ENCODE measurements at regions not wholly inside any gene's neighbourhood (a gene's known extent, or its start where the extent isn't known, plus 50 kb on each side); places are given as distances from the start of the nearest gene placed in this dataset.

- ATAC-seq: no peak
Measured at GRCh38 chr2:19807866-19808265, 93.9 kb downstream of the TTC32 start.

DNA sequence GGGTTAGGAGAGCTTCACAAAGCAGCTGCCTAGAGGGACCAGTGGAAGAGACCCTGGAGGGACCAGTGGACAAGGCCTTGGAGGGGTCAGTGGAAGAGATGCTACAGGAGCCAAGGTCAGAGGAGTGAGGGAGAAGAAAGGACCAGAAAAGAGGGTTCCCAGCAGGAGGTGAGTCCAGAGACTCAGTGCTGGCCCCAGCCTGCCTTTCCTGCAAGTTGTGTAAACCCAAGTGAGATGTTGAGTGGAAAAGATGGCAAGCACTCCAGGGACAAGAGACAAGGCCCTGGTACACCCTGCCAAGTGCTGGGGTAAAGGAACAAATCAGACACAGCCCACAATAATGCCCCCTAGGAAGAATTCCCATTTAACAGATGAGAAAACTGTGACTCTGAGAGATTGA lies 94.4 kb downstream of the TTC32 start:
- ATAC-seq: no peak

GRCh38 chr2:19806591-19806990 lies 95.2 kb downstream of the TTC32 start:
- ATAC-seq: no peak

- no peak for ATAC-seq
Measured at GRCh38 chr2:19806131-19806530, 95.7 kb downstream of the TTC32 start.

- ATAC-seq: no peak
Measured at GRCh38 chr2:19805266-19805665, 96.5 kb downstream of the TTC32 start.

DNA sequence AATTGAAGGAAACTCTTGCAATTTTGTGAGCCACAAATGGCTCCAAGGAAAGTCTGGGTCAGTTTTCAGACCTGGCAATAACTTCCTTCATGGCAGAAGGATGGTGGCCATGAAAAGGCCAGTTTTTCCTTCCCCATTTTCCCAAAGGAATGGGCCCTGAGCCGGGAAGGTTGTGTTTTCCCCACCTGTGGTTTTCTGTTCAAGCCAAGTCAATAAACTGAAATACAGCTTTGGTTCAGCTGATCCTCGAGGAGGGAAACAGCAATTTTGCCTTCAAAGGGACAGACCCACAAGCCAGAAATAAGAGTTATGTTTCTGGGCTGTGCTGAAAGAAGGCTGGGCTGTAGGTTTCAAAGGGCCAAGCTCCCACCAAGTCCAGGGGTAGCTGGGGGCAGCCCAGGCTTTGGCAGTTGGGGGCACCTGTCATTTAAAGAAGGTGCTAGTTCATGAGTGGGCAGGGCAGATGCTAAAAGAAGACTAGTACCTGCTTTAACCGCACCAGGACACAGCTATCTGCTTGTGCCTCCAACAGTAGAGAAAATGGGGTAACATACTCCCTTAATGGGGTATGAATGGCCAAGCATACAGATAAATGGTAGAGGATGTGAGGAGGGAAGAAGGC lies 97.0 kb downstream of the TTC32 start:
- no peak for ATAC-seq

- ATAC-seq: no peak
Measured at GRCh38 chr2:19802086-19802841, 99.5 kb downstream of the TTC32 start.

GRCh38 chr2:19801367-19802080 lies 100.3 kb downstream of the TTC32 start:
- peak; percentile 68 for ATAC-seq

- ATAC-seq: no peak
Measured at GRCh38 chr2:19800796-19801195, 101.0 kb downstream of the TTC32 start.

DNA sequence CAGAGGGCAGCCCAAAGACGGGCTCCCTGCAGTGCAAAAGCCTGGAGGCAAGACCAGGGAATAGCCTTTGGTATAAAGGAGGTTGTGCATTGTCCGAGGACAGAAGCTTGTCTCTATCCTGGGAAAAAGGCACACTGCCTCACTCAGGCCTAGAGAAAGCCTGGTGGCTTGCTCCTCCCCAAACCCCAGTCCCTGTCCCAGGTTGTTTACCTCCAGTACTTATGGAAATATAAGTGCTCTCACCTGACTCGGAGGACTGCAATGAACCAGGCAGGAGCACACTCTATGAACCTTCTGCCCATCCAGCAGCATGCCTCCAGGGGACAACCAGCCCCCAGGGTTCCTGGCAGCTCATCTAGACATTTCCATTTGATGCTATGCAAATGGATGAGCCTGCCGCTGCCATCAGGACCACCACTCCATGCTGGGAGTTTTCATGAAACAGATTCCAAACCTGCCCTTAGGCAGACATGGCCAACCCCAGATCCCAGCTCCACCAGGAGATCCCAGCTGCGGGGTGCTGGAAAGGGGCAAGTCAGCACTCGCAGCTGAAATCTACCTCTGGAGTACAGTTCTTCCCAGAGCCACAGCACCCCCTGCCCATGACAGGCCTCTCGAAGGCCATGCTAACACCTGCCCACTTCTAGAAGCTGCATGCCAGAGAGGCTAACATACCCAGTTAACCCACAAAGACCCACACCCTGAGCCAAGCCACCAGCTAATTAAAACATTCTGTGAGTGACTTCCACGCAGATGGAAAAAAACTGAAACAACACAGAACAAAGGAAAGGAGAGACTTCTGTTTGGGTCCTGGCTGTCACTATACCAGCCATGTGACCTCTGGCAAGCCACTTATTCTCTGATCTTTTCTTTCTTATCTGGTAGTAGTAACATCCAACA lies 101.7 kb downstream of the TTC32 start:
- ATAC-seq: no peak

DNA sequence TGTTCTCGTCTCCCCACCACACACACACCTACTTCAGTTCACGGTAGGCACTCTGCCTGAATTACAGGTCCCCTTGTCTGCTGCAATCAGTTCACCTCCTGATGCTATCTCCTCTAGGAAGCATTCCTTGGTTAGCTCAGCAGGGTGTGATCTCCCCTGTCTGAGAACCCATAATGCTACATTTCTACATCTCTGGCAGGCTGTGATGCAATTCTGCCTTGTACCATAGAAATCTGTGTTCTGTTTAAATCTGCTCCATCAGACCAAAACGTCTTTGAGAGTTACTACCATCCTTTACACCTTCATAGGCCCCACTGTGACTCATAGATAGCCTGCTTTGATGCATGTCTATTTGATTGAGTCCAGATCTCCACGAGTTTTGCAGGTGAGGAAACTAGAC lies 103.9 kb downstream of the TTC32 start:
- no peak for ATAC-seq

GRCh38 chr2:19797243-19797810 lies 104.5 kb downstream of the TTC32 start:
- no peak for ATAC-seq

- ATAC-seq: peak; percentile 71
Measured at GRCh38 chr2:19796035-19796695, 105.6 kb downstream of the TTC32 start.

GRCh38 chr2:19793132-19793750 lies 108.5 kb downstream of the TTC32 start:
- ATAC-seq: no peak

DNA sequence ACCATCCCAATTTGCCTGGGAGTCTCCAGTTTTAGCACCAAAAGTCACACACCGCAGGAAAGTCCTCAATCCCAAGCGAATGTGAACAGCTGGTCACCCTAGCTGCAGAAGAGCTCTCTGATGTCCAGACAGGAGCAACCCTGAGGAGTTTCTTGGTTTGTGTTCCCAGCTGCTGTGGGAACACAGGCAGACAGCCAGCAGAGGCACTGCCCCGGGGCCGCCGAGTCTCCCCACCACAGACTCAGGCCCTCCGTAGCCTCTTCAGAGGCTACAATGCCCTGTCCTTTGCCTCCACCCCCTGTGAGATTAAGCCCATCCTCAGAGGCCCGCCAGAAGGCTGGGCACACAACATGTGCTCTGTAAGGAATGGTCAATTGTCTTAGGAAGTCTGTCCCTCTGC lies 111.5 kb downstream of the TTC32 start:
- ATAC-seq: no peak

DNA sequence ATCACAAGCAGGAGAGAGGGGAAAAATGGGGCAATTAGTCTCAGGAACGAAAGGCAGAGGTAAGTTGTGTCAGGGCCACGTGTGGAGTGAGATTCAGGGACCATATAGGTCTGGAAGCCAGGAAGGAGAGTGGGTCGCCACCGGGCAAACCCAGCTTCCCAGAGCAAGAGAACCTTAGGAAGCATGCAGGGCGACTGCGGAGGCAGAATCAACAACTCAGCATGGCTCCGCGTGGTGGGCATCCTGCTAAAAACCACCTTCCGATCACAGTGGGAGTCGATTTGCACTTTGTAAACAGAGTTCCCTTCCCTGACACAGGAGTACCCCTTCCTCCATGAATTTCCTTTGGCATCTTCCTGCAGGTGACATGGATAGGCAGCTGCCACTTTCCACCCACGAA lies 114.6 kb downstream of the TTC32 start:
- no peak for ATAC-seq

GRCh38 chr2:19786408-19787058 lies 115.2 kb downstream of the TTC32 start:
- peak; percentile 54 for ATAC-seq

DNA sequence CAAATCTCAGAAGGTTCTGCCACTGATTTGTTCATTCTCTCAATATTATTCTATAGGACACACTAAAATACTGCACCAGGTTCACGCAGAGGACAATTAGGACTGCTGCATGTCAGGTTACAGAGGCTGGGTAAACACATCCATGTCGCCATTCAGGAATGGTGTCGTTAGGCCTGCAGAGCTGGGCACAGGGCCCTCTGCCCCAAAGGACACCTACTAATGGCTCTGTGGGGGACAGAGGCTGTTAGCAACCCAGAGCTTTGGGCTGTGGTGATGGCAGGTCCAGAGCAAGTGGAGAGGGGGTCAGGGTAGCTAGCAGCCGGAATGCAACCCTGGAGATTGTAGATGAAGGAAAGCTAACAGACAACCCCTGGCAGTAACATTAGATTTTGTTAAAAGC lies 115.9 kb downstream of the TTC32 start:
- peak; percentile 23 for ATAC-seq

DNA sequence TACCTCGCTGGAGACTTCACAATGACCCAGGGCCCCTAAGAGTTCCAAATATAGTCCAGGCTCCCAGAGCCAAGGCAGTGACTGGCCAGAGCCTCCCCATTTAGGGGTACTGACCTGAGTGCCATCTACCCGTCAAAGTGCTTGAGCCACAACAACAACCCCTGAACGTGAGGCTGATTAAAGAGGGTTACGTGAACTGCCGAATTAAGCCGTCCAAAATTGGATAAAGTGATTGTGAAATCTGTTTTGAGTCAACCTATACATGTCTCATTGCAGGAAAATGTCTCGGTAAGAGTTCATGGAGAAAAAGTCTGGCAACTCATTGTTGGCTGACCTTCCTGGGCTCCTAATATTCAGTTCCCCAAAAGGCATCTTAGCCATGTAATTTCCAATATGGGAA lies 116.3 kb downstream of the TTC32 start:
- peak; percentile 73 for ATAC-seq

DNA sequence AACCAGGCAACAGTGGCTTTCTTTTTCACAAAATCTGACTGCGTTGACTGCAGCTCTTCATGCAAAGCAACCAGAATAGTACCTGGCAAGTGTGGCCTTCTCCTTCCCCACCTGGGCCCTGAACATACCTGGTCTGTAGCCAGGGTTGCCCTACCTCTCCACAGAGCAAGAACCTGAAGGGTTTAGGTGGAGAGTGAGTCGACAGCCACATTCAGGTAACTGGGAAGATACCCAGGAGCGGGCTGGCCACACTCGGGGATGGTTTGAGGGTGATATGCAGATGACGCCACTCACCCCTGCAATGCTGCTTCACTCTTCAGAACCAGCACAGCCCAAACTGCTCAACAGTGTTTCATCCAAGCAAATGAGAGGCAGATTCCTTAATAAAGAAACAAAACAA lies 117.3 kb downstream of the TTC32 start:
- no peak for ATAC-seq

DNA sequence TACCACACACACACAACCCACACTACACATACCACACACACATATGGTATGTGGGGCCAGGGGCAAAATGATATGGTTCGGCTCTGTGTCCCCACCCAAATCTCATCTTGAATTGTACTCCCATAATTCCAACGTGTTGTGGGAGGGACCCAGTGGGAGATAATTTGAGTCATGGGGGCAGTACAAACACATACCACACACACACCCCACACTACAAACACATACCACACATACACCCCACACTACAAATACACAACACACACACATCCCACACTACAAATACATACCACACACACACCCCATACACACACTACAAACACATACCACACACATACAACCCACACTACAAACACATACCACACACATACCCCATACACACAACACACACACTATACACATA lies 117.8 kb downstream of the TTC32 start:
- no peak for ATAC-seq

Measured in esophagus mucosa (tissue), 1 donor.